GM21423 (cell line): ENCODE measurements at regions not wholly inside any gene's neighbourhood (a gene's known extent, or its start where the extent isn't known, plus 50 kb on each side); places are given as distances from the start of the nearest gene placed in this dataset.
"Not testable (repeated sequence)": the region's sequence is repeated elsewhere in the genome, so short reads cannot be mapped to it uniquely, and the experiment has no call there.

Experiments used
- ATAC-seq: cut with Tn5 transposase; IDR thresholded peaks from one replicate; pipeline ENCODE4 v1.9.1; 2021; ENCODE audit warnings: mild to moderate bottlenecking, moderate library complexity; ENCODE audit not compliant: unreplicated experiment

GRCh38 chr10:53440601-53441000 lies 668.0 kb upstream of the MBL2 start:
- ATAC-seq = no peak

GRCh38 chr10:53439075-53439474 lies 666.5 kb upstream of the MBL2 start:
- ATAC-seq = not testable (repeated sequence)

GRCh38 chr10:53434413-53434812 lies 661.8 kb upstream of the MBL2 start:
- no peak for ATAC-seq

GRCh38 chr10:53432035-53432434 lies 659.5 kb upstream of the MBL2 start:
- ATAC-seq = no peak

- no peak for ATAC-seq
Observed at GRCh38 chr10:53430974-53431373, 658.4 kb upstream of the MBL2 start.

GRCh38 chr10:53430127-53430891 lies 657.7 kb upstream of the MBL2 start:
- ATAC-seq = no peak

GRCh38 chr10:53422223-53422888 lies 649.8 kb upstream of the MBL2 start:
- ATAC-seq = no peak

- ATAC-seq = no peak
Observed at GRCh38 chr10:53412651-53413050, 640.1 kb upstream of the MBL2 start.

GRCh38 chr10:53406532-53406931 lies 633.9 kb upstream of the MBL2 start:
- ATAC-seq = no peak

GRCh38 chr10:53403688-53404087 lies 631.1 kb upstream of the MBL2 start:
- no peak for ATAC-seq

GRCh38 chr10:53402594-53402993 lies 630.0 kb upstream of the MBL2 start:
- ATAC-seq = no peak

GRCh38 chr10:53401536-53401935 lies 629.0 kb upstream of the MBL2 start:
- no peak for ATAC-seq

- no peak for ATAC-seq
Observed at GRCh38 chr10:53396876-53397275, 624.3 kb upstream of the MBL2 start.

GRCh38 chr10:53395449-53395848 lies 622.9 kb upstream of the MBL2 start:
- no peak for ATAC-seq

- ATAC-seq = no peak
Observed at GRCh38 chr10:53387562-53387961, 615.0 kb upstream of the MBL2 start.

GRCh38 chr10:53382543-53382942 lies 610.0 kb upstream of the MBL2 start:
- no peak for ATAC-seq

GRCh38 chr10:53379956-53380355 lies 607.4 kb upstream of the MBL2 start:
- no peak for ATAC-seq

GRCh38 chr10:53370347-53370746 lies 597.8 kb upstream of the MBL2 start:
- no peak for ATAC-seq

- ATAC-seq = no peak
Observed at GRCh38 chr10:53361936-53362335, 589.4 kb upstream of the MBL2 start.

- ATAC-seq = no peak
Observed at GRCh38 chr10:53361281-53361680, 588.7 kb upstream of the MBL2 start.

GRCh38 chr10:53358978-53359377 lies 586.4 kb upstream of the MBL2 start:
- not testable (repeated sequence) for ATAC-seq

- no peak for ATAC-seq
Observed at GRCh38 chr10:53358536-53358935, 586.0 kb upstream of the MBL2 start.

- ATAC-seq = no peak
Observed at GRCh38 chr10:53357587-53357986, 585.0 kb upstream of the MBL2 start.
